Fibroblast of lung (primary cell): ENCODE measurements at regions not wholly inside any gene's neighbourhood (a gene's known extent, or its start where the extent isn't known, plus 50 kb on each side); places are given as distances from the start of the nearest gene placed in this dataset.

Experiments
- DNase-seq, 2 donors: peaks; one replicate each; pipeline versions ENCODE4 v3.0.0 to v3.0.0-alpha.2; 2010; ENCODE audit warnings: low read depth in 2 of 2
- H2AFZ ChIP-seq: 2 replicates; pipeline ENCODE4 v1.5.1; 2012; ENCODE audit warnings: low read length, control low read depth, inconsistent platforms
- H3K27ac ChIP-seq: 2 replicates; pipeline ENCODE4 v1.5.1; 2011; ENCODE audit warnings: low read length, control low read depth; ENCODE audit not compliant: insufficient read depth
- H3K27me3 ChIP-seq: 2 replicates; pipeline ENCODE4 v1.5.1; 2011; ENCODE audit warnings: mild to moderate bottlenecking, low read length; ENCODE audit not compliant: control insufficient read depth, insufficient read depth
- H3K36me3 ChIP-seq: 2 replicates; pipeline ENCODE4 v1.5.1; 2011; ENCODE audit warnings: low read length; ENCODE audit not compliant: control insufficient read depth, insufficient read depth
- H3K4me1 ChIP-seq: 2 replicates; pipeline ENCODE4 v1.5.1; 2011; ENCODE audit warnings: low read length; ENCODE audit not compliant: control insufficient read depth, insufficient read depth; ENCODE audit errors: extremely low read depth
- H3K4me2 ChIP-seq: 2 replicates; pipeline ENCODE4 v1.5.1; 2011; ENCODE audit warnings: low read length, control low read depth; ENCODE audit not compliant: insufficient read depth; ENCODE audit errors: extremely low read depth
- H3K4me3 ChIP-seq, 4 experiments: fragments of 200-600 bp in 1 of 4; sonication (generic) in 1 of 4; replicated peaks in 1 of 4; 2 replicates each; pipeline ENCODE4 v1.5.1; 2011 to 2016; ENCODE audit warnings: low read length in 4 of 4, low read depth in 3 of 4, mild to moderate bottlenecking in 3 of 4, control low read depth in 2 of 4, inconsistent platforms in 1 of 4, mixed read lengths in 1 of 4; ENCODE audit not compliant: insufficient read depth in 1 of 4; ENCODE audit errors: control extremely low read depth in 1 of 4
- H3K79me2 ChIP-seq: 2 replicates; pipeline ENCODE4 v1.5.1; 2012; ENCODE audit warnings: mild to moderate bottlenecking, low read length, inconsistent platforms; ENCODE audit not compliant: control insufficient read depth, insufficient read depth
- H3K9ac ChIP-seq: 2 replicates; pipeline ENCODE4 v1.5.1; 2011; ENCODE audit warnings: mild to moderate bottlenecking, low read length, control low read depth; ENCODE audit not compliant: insufficient read depth
- H3K9me3 ChIP-seq: 2 replicates; pipeline ENCODE4 v1.5.1; 2012; ENCODE audit warnings: low read depth, low read length; ENCODE audit not compliant: control insufficient read depth, insufficient read depth
- H4K20me1 ChIP-seq: 2 replicates; pipeline ENCODE4 v1.5.1; 2011; ENCODE audit warnings: low read length; ENCODE audit not compliant: control insufficient read depth, insufficient read depth; ENCODE audit errors: extremely low read depth
- EZH2 ChIP-seq: IDR thresholded peaks from 2 replicates; pipeline ENCODE4 v1.5.1; 2012; ENCODE audit warnings: low read length, control low read depth, mild to moderate bottlenecking; ENCODE audit errors: missing control alignments
- TF ChIP-seq, protein P1 (sequence below), 2 donors: IDR thresholded peaks in 1 of 2; conservative IDR thresholded peaks in 1 of 2; 1 replicate in 1 of 2; 2 replicates in 1 of 2; pipeline ENCODE4 v1.5.1; 2011 to 2012; ENCODE audit warnings: low read length in 2 of 2, control low read depth in 1 of 2, inconsistent platforms in 1 of 2, low read depth in 1 of 2, mild to moderate bottlenecking in 1 of 2

DNA sequence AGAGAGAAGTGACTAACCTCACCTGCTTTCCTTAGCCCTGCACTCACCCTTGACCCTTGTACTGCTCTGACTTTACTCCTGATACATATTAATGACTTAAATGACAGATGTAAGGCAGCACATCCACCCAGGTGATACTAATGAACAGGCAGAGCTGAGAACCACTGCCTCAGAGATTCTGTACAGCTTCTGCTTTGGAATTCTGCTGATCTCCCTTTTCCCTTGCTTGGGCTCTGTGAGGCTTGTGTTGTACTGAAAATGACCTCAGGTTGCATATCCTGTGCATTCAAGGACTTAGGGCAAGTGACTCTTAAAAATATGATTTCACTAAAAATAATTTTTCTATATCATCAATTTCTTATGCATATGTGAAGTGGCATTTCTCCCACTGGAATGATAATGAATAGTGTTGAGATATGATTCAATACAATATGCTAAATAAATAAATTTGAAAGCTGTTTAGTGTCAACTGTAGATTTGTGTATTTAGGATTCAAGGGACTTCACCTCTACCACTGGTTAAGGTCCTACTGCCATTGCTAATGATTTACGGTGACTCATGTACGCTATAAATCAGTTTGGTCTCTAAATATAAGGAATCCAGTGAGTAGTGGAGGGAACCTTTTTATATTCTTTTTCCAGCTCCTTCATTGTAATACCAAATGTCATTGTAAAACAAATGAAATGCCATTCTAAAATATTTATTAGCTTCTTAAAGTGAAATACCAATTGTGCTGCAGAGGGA lies 328.3 kb downstream of the SOCS6 start:
- H3K79me2 ChIP-seq = no peaks in the 10 kb centered on the region
- no peak overlapping the region for H2AFZ ChIP-seq
- no peak for DNase-seq
- no peak overlapping the region for H3K4me3 ChIP-seq
- H3K9me3 ChIP-seq = no peaks in the 10 kb centered on the region
- no peaks in the 10 kb centered on the region for H4K20me1 ChIP-seq
- no peaks in the 10 kb centered on the region for H3K27me3 ChIP-seq
- H3K9ac ChIP-seq = no peak overlapping the region
- H3K36me3 ChIP-seq = no peaks in the 10 kb centered on the region
- no peak overlapping the region for H3K27ac ChIP-seq
- no peaks in the 10 kb centered on the region for H3K4me1 ChIP-seq
- H3K4me2 ChIP-seq = no peak overlapping the region
- TF ChIP-seq EZH2 = no peak
- TF ChIP-seq, protein P1, sequence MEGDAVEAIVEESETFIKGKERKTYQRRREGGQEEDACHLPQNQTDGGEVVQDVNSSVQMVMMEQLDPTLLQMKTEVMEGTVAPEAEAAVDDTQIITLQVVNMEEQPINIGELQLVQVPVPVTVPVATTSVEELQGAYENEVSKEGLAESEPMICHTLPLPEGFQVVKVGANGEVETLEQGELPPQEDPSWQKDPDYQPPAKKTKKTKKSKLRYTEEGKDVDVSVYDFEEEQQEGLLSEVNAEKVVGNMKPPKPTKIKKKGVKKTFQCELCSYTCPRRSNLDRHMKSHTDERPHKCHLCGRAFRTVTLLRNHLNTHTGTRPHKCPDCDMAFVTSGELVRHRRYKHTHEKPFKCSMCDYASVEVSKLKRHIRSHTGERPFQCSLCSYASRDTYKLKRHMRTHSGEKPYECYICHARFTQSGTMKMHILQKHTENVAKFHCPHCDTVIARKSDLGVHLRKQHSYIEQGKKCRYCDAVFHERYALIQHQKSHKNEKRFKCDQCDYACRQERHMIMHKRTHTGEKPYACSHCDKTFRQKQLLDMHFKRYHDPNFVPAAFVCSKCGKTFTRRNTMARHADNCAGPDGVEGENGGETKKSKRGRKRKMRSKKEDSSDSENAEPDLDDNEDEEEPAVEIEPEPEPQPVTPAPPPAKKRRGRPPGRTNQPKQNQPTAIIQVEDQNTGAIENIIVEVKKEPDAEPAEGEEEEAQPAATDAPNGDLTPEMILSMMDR (conservative IDR thresholded peaks at IDR 0.05 in 1 of 2, IDR thresholded peaks at IDR 0.05 in 1 of 2; ENCODE audit: low read depth in 1 of 2, low read length in 2 of 2) = no peak

DNA sequence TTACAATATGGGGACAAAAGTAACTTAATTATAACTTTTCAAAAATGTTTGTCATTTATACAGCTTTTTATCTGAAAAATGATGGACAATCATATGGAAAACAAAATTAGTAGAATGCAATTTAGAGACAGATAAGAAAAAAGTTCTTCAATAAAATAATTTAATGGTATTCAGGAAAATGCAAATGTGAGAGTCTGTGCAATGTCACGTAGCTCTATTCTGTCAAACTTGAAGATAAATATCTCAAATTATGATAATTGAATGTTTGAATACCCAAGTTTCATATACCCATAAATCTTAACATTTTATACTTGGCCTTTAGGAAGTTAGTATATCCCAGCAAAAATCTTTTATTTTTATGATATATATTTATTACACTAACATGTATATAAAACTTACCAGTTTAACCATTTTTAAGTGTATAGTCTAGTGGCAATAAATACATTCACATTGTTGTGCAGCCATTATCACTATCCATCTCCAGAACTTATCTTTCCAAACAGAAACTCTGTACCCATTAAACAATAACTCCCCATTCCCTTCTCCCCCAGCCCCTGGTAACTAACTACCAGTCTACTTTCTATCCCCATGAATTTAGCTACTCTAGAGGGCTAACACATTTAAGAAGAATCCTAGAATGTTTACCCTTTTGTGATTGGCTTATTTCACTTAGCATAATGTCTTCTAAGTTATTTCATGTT lies 311.5 kb downstream of the SOCS6 start:
- H2AFZ ChIP-seq = no peak overlapping the region
- H3K4me1 ChIP-seq = no peaks in the 10 kb centered on the region
- H3K27ac ChIP-seq = no peak overlapping the region
- no peak for DNase-seq
- no peak overlapping the region for H3K4me2 ChIP-seq
- no peaks in the 10 kb centered on the region for H3K27me3 ChIP-seq
- H3K9ac ChIP-seq = no peak overlapping the region
- H3K4me3 ChIP-seq = no peak overlapping the region
- H3K9me3 ChIP-seq = no peaks in the 10 kb centered on the region
- no peaks in the 10 kb centered on the region for H3K36me3 ChIP-seq
- TF ChIP-seq, protein P1 (conservative IDR thresholded peaks at IDR 0.05 in 1 of 2, IDR thresholded peaks at IDR 0.05 in 1 of 2; ENCODE audit: low read depth in 1 of 2, low read length in 2 of 2) = no peak
- no peak for TF ChIP-seq EZH2
- H3K79me2 ChIP-seq = no peaks in the 10 kb centered on the region
- H4K20me1 ChIP-seq = no peaks in the 10 kb centered on the region

DNA sequence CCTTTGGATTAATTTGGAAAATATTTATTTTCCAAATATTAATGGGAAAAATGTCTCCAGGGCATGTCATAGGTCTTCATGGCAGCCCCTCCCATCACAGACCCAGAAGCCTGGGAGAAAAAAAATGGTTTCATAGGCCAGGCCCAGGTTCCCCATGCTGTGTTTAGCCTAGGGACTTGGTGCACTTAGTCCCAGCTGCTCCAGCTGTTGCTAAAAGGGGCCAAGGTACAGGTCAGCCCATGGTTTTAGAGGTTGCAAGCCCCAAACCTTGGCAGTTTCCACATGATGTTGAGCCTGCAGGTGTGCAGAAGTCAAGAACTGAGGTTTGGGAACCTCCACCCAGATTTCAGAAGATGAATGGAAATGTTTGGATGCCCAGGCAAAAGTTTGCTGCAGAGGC lies 309.6 kb downstream of the SOCS6 start:
- H3K4me1 ChIP-seq = no peaks in the 10 kb centered on the region
- DNase-seq = no peak
- no peak overlapping the region for H3K27ac ChIP-seq
- H4K20me1 ChIP-seq = no peaks in the 10 kb centered on the region
- no peak overlapping the region for H2AFZ ChIP-seq
- H3K36me3 ChIP-seq = no peaks in the 10 kb centered on the region
- no peak for TF ChIP-seq EZH2
- TF ChIP-seq, protein P1 (conservative IDR thresholded peaks at IDR 0.05 in 1 of 2, IDR thresholded peaks at IDR 0.05 in 1 of 2; ENCODE audit: low read depth in 1 of 2, low read length in 2 of 2) = no peak
- H3K9me3 ChIP-seq = no peaks in the 10 kb centered on the region
- H3K9ac ChIP-seq = no peak overlapping the region
- no peaks in the 10 kb centered on the region for H3K27me3 ChIP-seq
- no peak overlapping the region for H3K4me2 ChIP-seq
- no peaks in the 10 kb centered on the region for H3K79me2 ChIP-seq
- H3K4me3 ChIP-seq = no peak overlapping the region
